ENCODE measurements at regions not wholly inside any gene's neighbourhood (a gene's known extent, or its start where the extent isn't known, plus 50 kb on each side); places are given as distances from the start of the nearest gene placed in this dataset.

DNA sequence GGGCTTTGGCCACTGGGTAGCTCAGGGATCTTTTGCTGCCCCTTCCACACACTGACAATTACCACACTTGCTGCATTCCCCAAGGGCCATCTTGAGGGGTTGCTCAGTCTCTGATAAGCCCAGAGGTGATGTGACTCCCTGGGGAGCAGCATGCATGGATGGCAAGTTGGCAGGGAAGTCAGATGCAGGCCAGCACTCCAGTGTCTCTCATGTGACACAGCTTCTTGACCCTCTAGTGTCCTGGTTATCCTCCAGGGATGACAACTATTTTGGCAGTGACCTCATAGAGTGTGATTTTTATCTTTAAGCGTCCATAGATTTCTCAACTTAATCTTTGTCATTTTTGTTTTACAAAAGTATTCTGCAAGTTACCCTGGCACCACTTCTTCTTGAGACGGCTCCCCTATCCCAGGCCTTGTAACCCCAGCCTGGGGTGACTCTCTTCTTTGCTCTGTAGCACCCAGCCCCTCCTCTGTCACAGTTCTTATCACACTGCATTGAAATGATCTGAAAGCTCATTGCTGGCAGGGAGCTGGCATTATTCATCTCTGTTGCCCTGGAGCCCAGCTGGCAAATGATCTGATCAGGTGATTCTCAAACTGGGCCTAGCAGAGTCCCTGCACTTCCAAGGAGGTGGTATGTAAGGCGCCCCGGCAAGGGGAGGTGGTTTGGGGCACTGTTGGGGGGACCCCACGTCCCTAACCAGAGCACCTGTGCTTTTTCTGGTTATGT, 72.6 kb downstream of the TENT5C start:
- Histone ChIP-seq H3K27me3 (ENCODE audit: control insufficient read depth, insufficient read depth) (no peaks in the 10 kb centered on the region), H3K27ac (ENCODE audit: low read length) (peak overlapping the region; percentile 91), H3K9me3 (ENCODE audit: control insufficient read depth, low read length) (no peaks in the 10 kb centered on the region), H3K4me3 (ENCODE audit: low read length) (no peak overlapping the region), H3K4me1 (ENCODE audit: control insufficient read depth, insufficient read depth, low read length) (peaks cover 4% of the 10 kb centered on the region)
- intact Hi-C loops (cut with DNase I): loop anchor here (2.0 to 10.0 kb wide), 5 partner anchors 64 to 144 kb away; partner anchors contain the start of gene TENT5C (in 2 of the 4)
- peak in 2 of 3 donors; percentile 56 to 72 for DNase-seq
- peak; percentile 63 to 68 for ATAC-seq
- WGBS: 51% methylated on average over 5 of the region's 5 CpGs

GRCh38 chr1:117679299-117679698, 73.5 kb downstream of the TENT5C start:
- Histone ChIP-seq H3K4me3 (ENCODE audit: low read length) (no peak overlapping the region), H3K4me1 (ENCODE audit: control insufficient read depth, insufficient read depth, low read length) (peaks cover 4% of the 10 kb centered on the region), H3K27ac (ENCODE audit: low read length) (peak overlapping the region; percentile 67), H3K9me3 (ENCODE audit: control insufficient read depth, low read length) (no peaks in the 10 kb centered on the region), H3K27me3 (ENCODE audit: control insufficient read depth, insufficient read depth) (no peaks in the 10 kb centered on the region)
- ATAC-seq (no peak), DNase-seq (no peak)
- 56% methylated on average over 3 of the region's 3 CpGs for WGBS
- intact Hi-C loops (cut with DNase I): loop anchor here (2.0 to 10.0 kb wide), 5 partner anchors 64 to 144 kb away; partner anchors contain the start of gene TENT5C (in 2 of the 4)

DNA sequence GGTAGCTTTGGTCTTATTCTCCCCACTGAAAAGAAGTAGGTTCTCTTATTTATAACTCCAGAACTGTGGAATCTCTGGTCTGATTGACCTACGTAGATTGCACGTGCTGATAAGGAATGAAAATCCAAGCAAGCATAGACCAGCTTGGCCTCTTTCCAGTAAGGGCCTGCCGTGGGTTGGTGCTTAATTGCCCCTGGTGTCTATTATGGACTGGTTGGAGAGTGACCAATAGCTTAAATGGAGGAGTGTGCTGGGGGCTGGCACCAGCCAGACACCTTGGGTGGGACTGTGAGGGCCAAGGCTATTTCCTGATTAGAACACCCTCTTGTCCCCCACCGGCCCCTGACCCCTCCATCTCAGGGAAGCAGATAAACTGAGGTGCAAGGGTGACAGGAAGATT, 74.0 kb downstream of the TENT5C start:
- no peaks in the 10 kb centered on the region for H3K27me3 ChIP-seq (ENCODE audit: control insufficient read depth, insufficient read depth)
- peaks cover 4% of the 10 kb centered on the region for H3K4me1 ChIP-seq (ENCODE audit: control insufficient read depth, insufficient read depth, low read length)
- WGBS: 61% methylated on average over 4 of the region's 4 CpGs
- no peak overlapping the region for H3K4me3 ChIP-seq (ENCODE audit: low read length)
- peak overlapping the region; percentile 25 for H3K27ac ChIP-seq (ENCODE audit: low read length)
- H3K9me3 ChIP-seq (ENCODE audit: control insufficient read depth, low read length): no peaks in the 10 kb centered on the region
- ATAC-seq (no peak), DNase-seq (no peak)
- intact Hi-C loops (cut with DNase I): loop anchor here (2.0 to 10.0 kb wide), 5 partner anchors 65 to 145 kb away; partner anchors contain the start of gene TENT5C (in 2 of the 4)

DNA sequence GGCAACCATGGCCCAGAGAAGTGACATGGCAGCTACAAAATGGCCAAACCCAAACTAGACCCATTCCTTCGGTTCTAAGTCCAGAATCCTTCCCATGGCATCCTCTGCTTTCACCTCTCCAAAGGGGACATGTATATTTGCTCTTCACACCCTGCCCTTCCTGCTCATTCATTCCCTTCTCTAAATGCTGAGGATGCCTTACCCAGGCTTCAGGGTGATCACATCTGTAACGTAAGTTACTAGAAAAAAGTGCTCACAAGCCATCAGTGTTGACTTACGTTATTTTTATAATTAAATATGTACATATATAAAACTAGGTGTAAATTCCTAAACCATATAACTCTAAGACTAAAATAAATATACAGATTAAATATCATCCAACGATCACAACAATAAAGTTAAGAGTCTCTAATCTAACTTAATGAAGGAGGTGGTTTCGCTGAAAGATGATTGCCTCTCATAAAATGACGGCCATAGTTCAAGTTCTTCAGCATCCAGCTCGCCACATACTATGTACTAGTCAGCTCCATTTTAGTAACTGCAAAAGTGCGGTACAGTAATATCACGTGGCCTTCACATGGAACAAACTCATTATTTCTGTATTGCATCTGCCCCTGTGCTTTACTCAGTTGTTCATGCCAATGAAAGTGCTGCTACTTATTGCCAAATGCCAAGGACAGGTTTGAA, 74.6 kb downstream of the TENT5C start:
- peak overlapping the region; percentile 40 for H3K27ac ChIP-seq (ENCODE audit: low read length)
- ATAC-seq: no peak
- DNase-seq: no peak
- H3K9me3 ChIP-seq (ENCODE audit: control insufficient read depth, low read length): no peaks in the 10 kb centered on the region
- H3K4me3 ChIP-seq (ENCODE audit: low read length): no peak overlapping the region
- intact Hi-C loops (cut with DNase I): no loop called here
- H3K27me3 ChIP-seq (ENCODE audit: control insufficient read depth, insufficient read depth): no peaks in the 10 kb centered on the region
- 90% methylated on average over 9 of the region's 9 CpGs for WGBS
- H3K4me1 ChIP-seq (ENCODE audit: control insufficient read depth, insufficient read depth, low read length): peaks cover 4% of the 10 kb centered on the region

- Histone ChIP-seq H3K9me3 (ENCODE audit: control insufficient read depth, low read length) (no peaks in the 10 kb centered on the region), H3K4me1 (ENCODE audit: control insufficient read depth, insufficient read depth, low read length) (peaks cover 11% of the 10 kb centered on the region), H3K27me3 (ENCODE audit: control insufficient read depth, insufficient read depth) (no peaks in the 10 kb centered on the region), H3K4me3 (ENCODE audit: low read length) (no peak overlapping the region), H3K27ac (ENCODE audit: low read length) (peak overlapping the region; percentile 94)
- ATAC-seq: no peak
- no peak for DNase-seq
- intact Hi-C loops (cut with DNase I): no loop called here
- WGBS: 68% methylated on average over 9 of the region's 9 CpGs
Observed at GRCh38 chr1:117681093-117681900, 75.4 kb downstream of the TENT5C start.

DNA sequence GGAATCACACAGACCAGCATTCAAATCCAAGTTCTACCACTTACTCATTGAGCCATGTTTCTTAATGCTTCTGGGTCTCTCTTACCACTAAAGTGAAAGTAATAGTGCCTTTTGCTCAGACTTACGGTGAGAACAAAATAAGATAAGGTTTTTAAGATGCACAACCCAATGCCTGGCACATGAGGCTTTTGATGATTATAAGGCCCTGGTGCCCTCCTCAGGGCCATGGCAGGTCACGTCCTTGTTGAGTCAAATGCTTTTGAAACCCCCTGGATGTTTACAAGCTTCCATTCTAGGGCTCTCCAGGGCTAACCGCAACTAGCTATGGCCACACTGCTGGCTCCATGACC, 76.0 kb downstream of the TENT5C start:
- no peak for ATAC-seq
- Histone ChIP-seq H3K4me3 (ENCODE audit: low read length) (no peak overlapping the region), H3K4me1 (ENCODE audit: control insufficient read depth, insufficient read depth, low read length) (peaks cover 8% of the 10 kb centered on the region), H3K9me3 (ENCODE audit: control insufficient read depth, low read length) (no peaks in the 10 kb centered on the region), H3K27ac (ENCODE audit: low read length) (peak overlapping the region; percentile 94), H3K27me3 (ENCODE audit: control insufficient read depth, insufficient read depth) (no peaks in the 10 kb centered on the region)
- intact Hi-C loops (cut with DNase I): no loop called here
- WGBS: 67% methylated on average over 3 of the region's 3 CpGs
- no peak for DNase-seq

- WGBS: 57% methylated on average over 4 of the region's 4 CpGs
- Histone ChIP-seq H3K27me3 (ENCODE audit: control insufficient read depth, insufficient read depth) (no peaks in the 10 kb centered on the region), H3K4me3 (ENCODE audit: low read length) (no peak overlapping the region), H3K9me3 (ENCODE audit: control insufficient read depth, low read length) (no peaks in the 10 kb centered on the region), H3K4me1 (ENCODE audit: control insufficient read depth, insufficient read depth, low read length) (peaks cover 8% of the 10 kb centered on the region), H3K27ac (ENCODE audit: low read length) (peak overlapping the region; percentile 94)
- intact Hi-C loops (cut with DNase I): no loop called here
- DNase-seq: peak; percentile 45 to 61 (median 56)
- ATAC-seq: peak; percentile 72
Observed at GRCh38 chr1:117682372-117682771, 76.5 kb downstream of the TENT5C start.

GRCh38 chr1:117683571-117684285, 77.9 kb downstream of the TENT5C start:
- ATAC-seq: peak; percentile 74 to 78
- Histone ChIP-seq H3K9me3 (ENCODE audit: control insufficient read depth, low read length) (no peaks in the 10 kb centered on the region), H3K27ac (ENCODE audit: low read length) (peak overlapping the region; percentile 49), H3K4me1 (ENCODE audit: control insufficient read depth, insufficient read depth, low read length) (peaks cover 8% of the 10 kb centered on the region), H3K4me3 (ENCODE audit: low read length) (no peak overlapping the region), H3K27me3 (ENCODE audit: control insufficient read depth, insufficient read depth) (no peaks in the 10 kb centered on the region)
- DNase-seq: peak in 2 of 3 donors; percentile 69 to 71
- WGBS: 72% methylated on average over 6 of the region's 6 CpGs
- intact Hi-C loops (cut with DNase I): no loop called here

DNA sequence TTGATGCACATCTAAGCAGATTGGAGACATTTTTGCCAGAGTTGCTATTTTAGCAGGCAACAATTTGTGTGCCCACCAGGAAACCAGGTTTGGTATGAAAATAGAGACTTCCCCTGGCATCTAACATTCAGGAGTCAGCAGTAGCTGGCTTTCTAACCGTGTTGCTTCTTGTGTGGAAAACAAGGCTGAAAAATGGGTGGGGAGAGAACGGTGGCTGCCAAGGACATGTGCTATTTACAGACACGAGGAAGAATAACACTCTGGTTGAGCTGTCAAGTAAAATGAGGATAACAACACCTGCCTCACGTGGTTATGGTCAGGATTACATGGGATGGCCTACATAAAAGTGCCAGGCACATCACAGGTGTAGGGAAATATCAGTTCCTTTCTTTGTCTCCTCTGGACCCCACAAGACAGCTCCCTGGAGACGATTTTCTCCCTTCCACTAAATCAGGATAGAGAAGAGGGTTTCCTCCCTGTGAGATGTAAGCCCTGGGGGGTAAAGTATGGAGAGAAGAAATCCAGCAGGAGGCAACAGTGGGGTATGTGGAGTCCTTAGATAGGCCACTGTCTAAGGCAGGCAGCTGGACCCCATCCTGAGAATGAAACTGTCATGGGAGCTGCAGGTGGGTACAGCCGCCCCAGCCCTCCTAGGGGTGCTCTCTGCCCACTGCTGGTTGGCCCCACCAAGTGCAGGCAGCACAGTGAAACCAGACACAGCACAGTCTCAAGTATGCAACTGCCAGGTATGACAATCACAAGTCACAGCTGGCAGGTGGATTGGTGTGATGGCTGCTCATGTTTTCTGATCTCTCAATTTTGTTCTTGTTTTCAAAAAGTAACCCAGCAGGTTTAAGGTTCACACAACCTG, 80.3 kb downstream of the TENT5C start:
- H3K27me3 ChIP-seq (ENCODE audit: control insufficient read depth, insufficient read depth): no peaks in the 10 kb centered on the region
- no peak overlapping the region for H3K27ac ChIP-seq (ENCODE audit: low read length)
- no peak overlapping the region for H3K4me3 ChIP-seq (ENCODE audit: low read length)
- WGBS: 45% methylated on average over 6 of the region's 6 CpGs
- peak in 1 of 3 donors; percentile 37 for DNase-seq
- H3K9me3 ChIP-seq (ENCODE audit: control insufficient read depth, low read length): no peaks in the 10 kb centered on the region
- intact Hi-C loops (cut with DNase I): no loop called here
- ATAC-seq: no peak
- peaks cover 8% of the 10 kb centered on the region for H3K4me1 ChIP-seq (ENCODE audit: control insufficient read depth, insufficient read depth, low read length)

GRCh38 chr1:117686907-117687306, 81.1 kb downstream of the TENT5C start:
- ATAC-seq (no peak), DNase-seq (no peak)
- WGBS: 58% methylated on average over 2 of the region's 2 CpGs
- intact Hi-C loops (cut with DNase I): no loop called here
- H3K27me3 ChIP-seq (ENCODE audit: control insufficient read depth, insufficient read depth): no peaks in the 10 kb centered on the region
- no peaks in the 10 kb centered on the region for H3K9me3 ChIP-seq (ENCODE audit: control insufficient read depth, low read length)
- H3K4me1 ChIP-seq (ENCODE audit: control insufficient read depth, insufficient read depth, low read length): peaks cover 8% of the 10 kb centered on the region
- H3K27ac ChIP-seq (ENCODE audit: low read length): no peak overlapping the region
- H3K4me3 ChIP-seq (ENCODE audit: low read length): no peak overlapping the region
